ENCODE measurements at regions not wholly inside any gene's neighbourhood (a gene's known extent, or its start where the extent isn't known, plus 50 kb on each side); places are given as distances from the start of the nearest gene placed in this dataset.

DNA sequence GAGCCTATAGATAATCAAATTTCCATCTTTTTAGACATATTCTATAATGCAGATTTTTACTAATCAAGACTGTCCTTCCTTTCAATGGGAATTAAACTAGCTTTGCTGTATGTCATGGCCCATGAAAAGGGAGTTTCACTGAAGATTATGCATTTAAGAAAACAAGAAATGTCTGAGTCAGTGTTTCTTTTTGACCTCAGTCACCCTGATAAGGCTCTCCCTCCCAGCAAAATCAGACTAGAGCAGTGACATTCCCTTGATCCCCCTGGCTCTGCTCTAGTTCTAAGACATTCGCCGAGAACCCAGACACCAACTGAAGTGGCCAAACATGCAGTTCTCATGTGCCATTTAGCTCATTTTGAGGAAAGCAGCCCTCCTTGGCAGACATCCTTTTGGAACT, 442.0 kb downstream of the ACTL7B start:
- Histone ChIP-seq H3K4me1 (ENCODE audit: control insufficient read depth, insufficient read depth, low read length) (no peaks in the 10 kb centered on the region; the same call in 1 of the 2 replicates), H3K36me3 (ENCODE audit: control insufficient read depth in 2 of 2, insufficient read depth in 1 of 2, low read length in 2 of 2) (no peaks in the 10 kb centered on the region), H3K9me3 (ENCODE audit: control insufficient read depth, insufficient read depth, low read depth, low read length) (no peaks in the 10 kb centered on the region), H3K27ac (ENCODE audit: extremely low read depth, low read depth, low read length) (no peak overlapping the region), H3K4me3 (ENCODE audit: low read depth, low read length) (no peak overlapping the region)
- CTCF ChIA-PET, result interaction anchor here (0.8 to 2.8 kb wide), 3 partner anchors 11 to 154 kb away, joined by 3 to 14 read pairs (median 3); no protein-coding TSS in a partner anchor
- POLR2A ChIA-PET, result no interaction called here
- TF ChIP-seq, protein P1, sequence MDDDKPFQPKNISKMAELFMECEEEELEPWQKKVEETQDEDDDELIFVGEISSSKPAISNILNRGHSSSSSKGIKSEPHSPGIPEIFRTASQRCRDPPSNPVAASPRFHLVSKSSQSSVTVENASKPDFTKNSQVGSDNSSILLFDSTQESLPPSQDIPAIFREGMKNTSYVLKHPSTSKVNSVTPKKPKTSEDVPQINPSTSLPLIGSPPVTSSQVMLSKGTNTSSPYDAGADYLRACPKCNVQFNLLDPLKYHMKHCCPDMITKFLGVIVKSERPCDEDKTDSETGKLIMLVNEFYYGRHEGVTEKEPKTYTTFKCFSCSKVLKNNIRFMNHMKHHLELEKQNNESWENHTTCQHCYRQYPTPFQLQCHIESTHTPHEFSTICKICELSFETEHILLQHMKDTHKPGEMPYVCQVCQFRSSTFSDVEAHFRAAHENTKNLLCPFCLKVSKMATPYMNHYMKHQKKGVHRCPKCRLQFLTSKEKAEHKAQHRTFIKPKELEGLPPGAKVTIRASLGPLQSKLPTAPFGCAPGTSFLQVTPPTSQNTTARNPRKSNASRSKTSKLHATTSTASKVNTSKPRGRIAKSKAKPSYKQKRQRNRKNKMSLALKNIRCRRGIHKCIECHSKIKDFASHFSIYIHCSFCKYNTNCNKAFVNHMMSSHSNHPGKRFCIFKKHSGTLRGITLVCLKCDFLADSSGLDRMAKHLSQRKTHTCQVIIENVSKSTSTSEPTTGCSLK (tag by site-specific recombination; IDR thresholded peaks at IDR 0.05), result no peak
- TF ChIP-seq ZNF549 (tag by site-specific recombination; IDR thresholded peaks at IDR 0.05) (no peak), ZNF398 (tag by site-specific recombination; IDR thresholded peaks at IDR 0.05) (no peak), ZNF560 (tag by site-specific recombination; IDR thresholded peaks at IDR 0.05; ENCODE audit: borderline replicate concordance) (no peak), ZNF433 (tag by site-specific recombination; IDR thresholded peaks at IDR 0.05; ENCODE audit: low read depth) (no peak), ZNF692 (tag by site-specific recombination; IDR thresholded peaks at IDR 0.05) (no peak), ZNF610 (tag by site-specific recombination; IDR thresholded peaks at IDR 0.05; ENCODE audit: borderline replicate concordance) (no peak), ZNF785 (tag by site-specific recombination; IDR thresholded peaks at IDR 0.05) (no peak), ZNF114 (tag by site-specific recombination; IDR thresholded peaks at IDR 0.05) (no peak), ZNF302 (tag by site-specific recombination; IDR thresholded peaks at IDR 0.05; ENCODE audit: low read depth) (no peak)

- ChIA-PET POLR2A (no interaction called here), CTCF (interaction anchor here (0.7 to 2.8 kb wide), 2 partner anchors 10 to 183 kb away, joined by 3 to 14 read pairs; no protein-coding TSS in a partner anchor)
- H3K27ac ChIP-seq (ENCODE audit: extremely low read depth, low read depth, low read length), result no peak overlapping the region
- TF ChIP-seq ZBTB8A (tag by site-specific recombination; IDR thresholded peaks at IDR 0.05) (no peak), ZBTB20 (tag by site-specific recombination; IDR thresholded peaks at IDR 0.05) (no peak), ZNF416 (tag by site-specific recombination; IDR thresholded peaks at IDR 0.05) (no peak), GLIS2 (tag by site-specific recombination; IDR thresholded peaks at IDR 0.05) (no peak), ZNF202 (tag by site-specific recombination; IDR thresholded peaks at IDR 0.05; ENCODE audit: borderline replicate concordance) (no peak), HIC1 (tag by site-specific recombination; IDR thresholded peaks at IDR 0.05) (no peak), ZNF184 (tag by site-specific recombination; IDR thresholded peaks at IDR 0.05) (no peak), ZNF623 (tag by site-specific recombination; IDR thresholded peaks at IDR 0.05) (no peak), ZNF221 (tag by site-specific recombination; IDR thresholded peaks at IDR 0.05; ENCODE audit: borderline replicate concordance) (no peak)
- TF ChIP-seq, protein P2, sequence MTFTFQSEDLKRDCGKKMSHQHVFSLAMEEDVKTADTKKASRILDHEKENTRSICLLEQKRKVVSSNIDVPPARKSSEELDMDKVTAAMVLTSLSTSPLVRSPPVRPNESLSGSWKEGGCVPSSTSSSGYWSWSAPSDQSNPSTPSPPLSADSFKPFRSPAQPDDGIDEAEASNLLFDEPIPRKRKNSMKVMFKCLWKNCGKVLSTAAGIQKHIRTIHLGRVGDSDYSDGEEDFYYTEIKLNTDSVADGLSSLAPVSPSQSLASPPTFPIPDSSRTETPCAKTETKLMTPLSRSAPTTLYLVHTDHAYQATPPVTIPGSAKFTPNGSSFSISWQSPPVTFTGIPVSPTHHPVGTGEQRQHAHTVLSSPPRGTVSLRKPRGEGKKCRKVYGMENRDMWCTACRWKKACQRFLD (tag by site-specific recombination; IDR thresholded peaks at IDR 0.05), result no peak
- H3K9me3 ChIP-seq (ENCODE audit: control insufficient read depth, insufficient read depth, low read depth, low read length), result no peaks in the 10 kb centered on the region
- H3K4me3 ChIP-seq (ENCODE audit: low read depth, low read length), result no peak overlapping the region
- no peaks in the 10 kb centered on the region for H3K36me3 ChIP-seq (ENCODE audit: control insufficient read depth in 2 of 2, insufficient read depth in 1 of 2, low read length in 2 of 2)
- no peaks in the 10 kb centered on the region; the same call in 1 of the 2 replicates for H3K4me1 ChIP-seq (ENCODE audit: control insufficient read depth, insufficient read depth, low read length)
These were observed 443.0 kb downstream of the ACTL7B start for GRCh38 chr9:108412755-108413154.
